ENCODE measurements at regions not wholly inside any gene's neighbourhood (a gene's known extent, or its start where the extent isn't known, plus 50 kb on each side); places are given as distances from the start of the nearest gene placed in this dataset.

DNA sequence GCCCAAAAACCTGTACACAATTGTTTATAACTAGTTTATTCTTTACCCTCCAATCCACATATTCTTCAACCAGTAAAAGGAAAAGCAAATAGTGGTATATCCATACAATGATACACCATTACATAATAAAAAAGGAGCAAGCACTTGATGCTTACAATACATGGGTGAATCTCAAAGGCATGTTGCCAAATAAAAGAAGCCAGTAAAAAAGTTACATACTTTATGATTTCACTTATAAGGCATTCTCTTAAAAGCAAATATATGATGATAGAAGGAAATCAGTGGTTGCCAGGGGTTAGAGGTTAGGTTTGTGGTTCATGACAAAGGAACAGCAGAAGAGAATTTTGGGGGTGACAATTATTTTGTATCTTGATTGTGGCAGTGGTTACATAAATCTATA is 896.1 kb upstream of the LCORL start:
- TF ChIP-seq, protein P1, sequence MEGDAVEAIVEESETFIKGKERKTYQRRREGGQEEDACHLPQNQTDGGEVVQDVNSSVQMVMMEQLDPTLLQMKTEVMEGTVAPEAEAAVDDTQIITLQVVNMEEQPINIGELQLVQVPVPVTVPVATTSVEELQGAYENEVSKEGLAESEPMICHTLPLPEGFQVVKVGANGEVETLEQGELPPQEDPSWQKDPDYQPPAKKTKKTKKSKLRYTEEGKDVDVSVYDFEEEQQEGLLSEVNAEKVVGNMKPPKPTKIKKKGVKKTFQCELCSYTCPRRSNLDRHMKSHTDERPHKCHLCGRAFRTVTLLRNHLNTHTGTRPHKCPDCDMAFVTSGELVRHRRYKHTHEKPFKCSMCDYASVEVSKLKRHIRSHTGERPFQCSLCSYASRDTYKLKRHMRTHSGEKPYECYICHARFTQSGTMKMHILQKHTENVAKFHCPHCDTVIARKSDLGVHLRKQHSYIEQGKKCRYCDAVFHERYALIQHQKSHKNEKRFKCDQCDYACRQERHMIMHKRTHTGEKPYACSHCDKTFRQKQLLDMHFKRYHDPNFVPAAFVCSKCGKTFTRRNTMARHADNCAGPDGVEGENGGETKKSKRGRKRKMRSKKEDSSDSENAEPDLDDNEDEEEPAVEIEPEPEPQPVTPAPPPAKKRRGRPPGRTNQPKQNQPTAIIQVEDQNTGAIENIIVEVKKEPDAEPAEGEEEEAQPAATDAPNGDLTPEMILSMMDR (IDR thresholded peaks at IDR 0.05) = no peak
- Mint-ChIP-seq H3K4me3 (no peak overlapping the region), H3K4me1 (no peaks in the 10 kb centered on the region), H3K9me3 (peaks cover 21% of the 10 kb centered on the region), H3K36me3 (ENCODE audit: low read depth) (peaks cover 4% of the 10 kb centered on the region), H3K27me3 (ENCODE audit: low read depth, poor library complexity) (no peaks in the 10 kb centered on the region), H3K27ac (no peak overlapping the region)
- no peak for DNase-seq

GRCh38 chr4:18914182-18914581 is 892.6 kb upstream of the LCORL start:
- Mint-ChIP-seq H3K27ac (no peak overlapping the region), H3K4me3 (no peak overlapping the region), H3K27me3 (ENCODE audit: low read depth, poor library complexity) (no peaks in the 10 kb centered on the region), H3K9me3 (peaks cover 32% of the 10 kb centered on the region), H3K4me1 (no peaks in the 10 kb centered on the region), H3K36me3 (ENCODE audit: low read depth) (peaks cover 14% of the 10 kb centered on the region)
- DNase-seq = no peak
- TF ChIP-seq, protein P1 (IDR thresholded peaks at IDR 0.05) = no peak

- H3K4me3 Mint-ChIP-seq = no peak overlapping the region
- no peaks in the 10 kb centered on the region for H3K27me3 Mint-ChIP-seq (ENCODE audit: low read depth, poor library complexity)
- no peak overlapping the region for H3K27ac Mint-ChIP-seq
- no peak for DNase-seq
- H3K4me1 Mint-ChIP-seq = peaks cover 12% of the 10 kb centered on the region
- TF ChIP-seq, protein P1 (IDR thresholded peaks at IDR 0.05) = no peak
- H3K9me3 Mint-ChIP-seq = peaks cover 5% of the 10 kb centered on the region
- no peaks in the 10 kb centered on the region for H3K36me3 Mint-ChIP-seq (ENCODE audit: low read depth)
Observed at GRCh38 chr4:18894928-18895327, 873.4 kb upstream of the LCORL start.

DNA sequence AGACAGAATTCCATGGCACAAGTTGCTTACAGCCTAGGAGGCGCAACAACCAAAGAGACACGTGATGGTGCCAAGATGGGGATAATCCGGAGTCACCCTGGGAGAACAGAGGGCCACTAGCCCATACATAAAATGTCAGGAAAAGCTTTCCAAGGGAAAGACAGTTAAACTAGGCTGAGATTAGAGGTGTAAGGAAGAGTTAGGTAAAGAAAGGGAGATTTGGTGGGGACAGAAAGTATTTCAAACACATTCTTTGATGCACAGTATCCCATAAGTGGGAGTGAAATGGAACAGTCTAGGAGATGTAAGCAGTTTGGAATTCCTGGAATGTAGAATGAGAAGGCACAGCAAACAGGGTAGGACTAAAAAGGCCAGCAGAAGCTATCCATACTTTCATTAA is 860.9 kb upstream of the LCORL start:
- Mint-ChIP-seq H3K27me3 (ENCODE audit: low read depth, poor library complexity) (no peaks in the 10 kb centered on the region), H3K36me3 (ENCODE audit: low read depth) (no peaks in the 10 kb centered on the region), H3K4me3 (no peak overlapping the region), H3K27ac (peak overlapping the region; percentile 8), H3K9me3 (no peaks in the 10 kb centered on the region), H3K4me1 (peaks cover 10% of the 10 kb centered on the region)
- DNase-seq = no peak
- TF ChIP-seq, protein P1 (IDR thresholded peaks at IDR 0.05) = no peak

DNA sequence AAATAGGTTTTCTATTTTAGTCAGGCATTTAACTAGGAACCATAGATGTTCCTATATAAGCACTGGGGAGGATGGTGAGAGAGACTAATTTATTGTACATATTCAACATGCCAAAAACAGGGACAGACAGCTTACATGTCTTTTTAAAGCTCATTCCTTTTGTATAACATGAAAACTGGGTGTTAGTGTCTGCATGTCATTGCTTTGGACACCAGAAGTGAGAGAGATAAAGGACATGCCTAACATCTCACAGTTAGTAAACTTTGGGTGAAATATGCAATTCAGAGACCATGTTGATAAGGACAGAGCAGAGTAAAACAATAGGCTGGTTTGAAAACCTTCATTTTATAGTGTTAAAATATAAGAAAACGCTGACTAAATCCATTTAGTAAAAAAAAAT is 860.0 kb upstream of the LCORL start:
- peaks cover 5% of the 10 kb centered on the region for H3K9me3 Mint-ChIP-seq

GRCh38 chr4:18880871-18881270 is 859.3 kb upstream of the LCORL start:
- H3K36me3 Mint-ChIP-seq (ENCODE audit: low read depth) = no peaks in the 10 kb centered on the region
- no peak overlapping the region for H3K4me3 Mint-ChIP-seq
- no peak for DNase-seq
- H3K9me3 Mint-ChIP-seq = peaks cover 11% of the 10 kb centered on the region
- peaks cover 10% of the 10 kb centered on the region for H3K4me1 Mint-ChIP-seq
- H3K27ac Mint-ChIP-seq = no peak overlapping the region
- TF ChIP-seq, protein P1 (IDR thresholded peaks at IDR 0.05) = no peak
- H3K27me3 Mint-ChIP-seq (ENCODE audit: low read depth, poor library complexity) = no peaks in the 10 kb centered on the region

More for the DNA sequence above, 860.0 kb upstream of the LCORL start:
- DNase-seq = no peak
- Mint-ChIP-seq H3K4me1 (peaks cover 10% of the 10 kb centered on the region), H3K27me3 (ENCODE audit: low read depth, poor library complexity) (no peaks in the 10 kb centered on the region), H3K27ac (peak overlapping the region; percentile 8), H3K4me3 (no peak overlapping the region), H3K36me3 (ENCODE audit: low read depth) (no peaks in the 10 kb centered on the region)
- TF ChIP-seq, protein P1 (IDR thresholded peaks at IDR 0.05) = no peak
